Osteoblast (primary cell): ENCODE measurements at regions not wholly inside any gene's neighbourhood (a gene's known extent, or its start where the extent isn't known, plus 50 kb on each side); places are given as distances from the start of the nearest gene placed in this dataset.

Experiments used
- DNase-seq: peaks from one replicate; pipeline ENCODE4 v3.0.0; 2011; ENCODE audit warnings: low spot score, mixed read lengths; ENCODE audit not compliant: insufficient read length; ENCODE audit errors: missing footprints
- H2AFZ ChIP-seq: 2 replicates; pipeline ENCODE4 v1.6.0; 2011; ENCODE audit warnings: mild to moderate bottlenecking, low read length
- H3K27ac ChIP-seq: 2 replicates; pipeline ENCODE4 v1.5.1; 2011; ENCODE audit warnings: mild to moderate bottlenecking, low read depth, low read length, moderate library complexity
- H3K27me3 ChIP-seq: 2 replicates; pipeline ENCODE4 v1.6.0; 2012; ENCODE audit warnings: mild to moderate bottlenecking, control low read depth, inconsistent platforms, low read length, moderate library complexity; ENCODE audit not compliant: insufficient read depth
- H3K36me3 ChIP-seq: 2 replicates; pipeline ENCODE4 v1.5.1; 2011; ENCODE audit warnings: mild to moderate bottlenecking, low read length, control low read depth, moderate library complexity; ENCODE audit not compliant: insufficient read depth
- H3K4me1 ChIP-seq: 2 replicates; pipeline ENCODE4 v1.5.1; 2011; ENCODE audit warnings: mild to moderate bottlenecking, low read length, control low read depth, moderate library complexity; ENCODE audit not compliant: insufficient read depth
- H3K4me2 ChIP-seq: 2 replicates; pipeline ENCODE4 v1.6.0; 2011; ENCODE audit warnings: mild to moderate bottlenecking, low read length; ENCODE audit not compliant: insufficient read depth
- H3K4me3 ChIP-seq: fragments of 200-600 bp; sonication (generic); 3 replicates; pipeline ENCODE4 v1.5.1; 2012; ENCODE audit warnings: mild to moderate bottlenecking, low read length, inconsistent platforms; ENCODE audit not compliant: insufficient read depth
- H3K79me2 ChIP-seq: 2 replicates; pipeline ENCODE4 v1.6.0; 2012; ENCODE audit warnings: mild to moderate bottlenecking, low read length, control low read depth, inconsistent platforms; ENCODE audit not compliant: insufficient read depth
- H3K9me3 ChIP-seq: 2 replicates; pipeline ENCODE4 v1.5.1; 2011; ENCODE audit warnings: low read depth, low read length, control low read depth
- H4K20me1 ChIP-seq: 2 replicates; pipeline ENCODE4 v1.6.0; 2012; ENCODE audit warnings: mild to moderate bottlenecking, low read length, control low read depth; ENCODE audit not compliant: insufficient read depth
- CTCF ChIP-seq: IDR thresholded peaks from 2 replicates; pipeline ENCODE4 v1.5.1; 2011; ENCODE audit warnings: mild to moderate bottlenecking, low read depth, low read length, moderate library complexity; ENCODE audit errors: extremely low read depth

DNA sequence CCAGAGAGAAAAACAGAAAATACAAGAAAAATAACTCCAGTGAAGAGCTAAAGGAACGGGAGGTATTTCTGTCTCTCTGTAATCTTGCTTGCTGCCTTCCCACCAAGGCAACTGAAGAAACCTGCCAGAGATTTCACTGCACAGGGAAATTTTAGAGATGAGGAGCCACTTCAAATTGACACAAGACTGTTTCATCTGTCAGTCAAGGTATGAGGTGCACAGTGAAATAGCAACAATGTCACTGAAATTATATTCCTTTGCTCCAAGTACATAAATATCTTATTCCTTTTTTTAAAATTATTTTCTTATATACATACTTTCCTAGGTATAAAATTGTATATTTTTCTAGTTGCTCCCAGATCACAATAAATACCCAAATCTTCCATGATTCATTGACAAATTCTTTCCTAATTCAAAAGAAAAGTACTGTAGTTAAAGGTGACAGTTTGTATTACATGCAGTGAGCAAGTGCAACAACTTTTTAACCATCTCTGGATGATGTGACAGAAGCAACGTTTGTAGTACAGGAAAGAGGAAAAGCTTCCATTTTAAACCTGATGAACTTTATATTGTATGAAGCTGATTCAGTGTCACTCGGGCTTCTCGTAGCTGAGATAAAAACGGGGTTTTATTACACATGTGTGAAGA, 563.4 kb downstream of the TUSC7 start:
- no peak overlapping the region for H3K27ac ChIP-seq
- H3K4me2 ChIP-seq: no peak overlapping the region
- H4K20me1 ChIP-seq: no peaks in the 10 kb centered on the region
- TF ChIP-seq CTCF: no peak
- no peaks in the 10 kb centered on the region for H3K4me1 ChIP-seq
- H3K9me3 ChIP-seq: no peaks in the 10 kb centered on the region
- H3K79me2 ChIP-seq: no peaks in the 10 kb centered on the region
- no peak for DNase-seq
- no peaks in the 10 kb centered on the region for H3K36me3 ChIP-seq
- H3K4me3 ChIP-seq: no peak overlapping the region
- H3K27me3 ChIP-seq: no peaks in the 10 kb centered on the region
- H2AFZ ChIP-seq: no peak overlapping the region

GRCh38 chr3:117277816-117278215, 568.2 kb downstream of the TUSC7 start:
- no peak for TF ChIP-seq CTCF
- no peak for DNase-seq
- Histone ChIP-seq H3K4me1 (no peaks in the 10 kb centered on the region), H2AFZ (no peak overlapping the region), H3K27me3 (no peaks in the 10 kb centered on the region), H3K4me2 (no peak overlapping the region), H3K4me3 (no peak overlapping the region), H3K9me3 (no peaks in the 10 kb centered on the region), H3K79me2 (no peaks in the 10 kb centered on the region), H3K27ac (no peak overlapping the region), H3K36me3 (no peaks in the 10 kb centered on the region), H4K20me1 (no peaks in the 10 kb centered on the region)

DNA sequence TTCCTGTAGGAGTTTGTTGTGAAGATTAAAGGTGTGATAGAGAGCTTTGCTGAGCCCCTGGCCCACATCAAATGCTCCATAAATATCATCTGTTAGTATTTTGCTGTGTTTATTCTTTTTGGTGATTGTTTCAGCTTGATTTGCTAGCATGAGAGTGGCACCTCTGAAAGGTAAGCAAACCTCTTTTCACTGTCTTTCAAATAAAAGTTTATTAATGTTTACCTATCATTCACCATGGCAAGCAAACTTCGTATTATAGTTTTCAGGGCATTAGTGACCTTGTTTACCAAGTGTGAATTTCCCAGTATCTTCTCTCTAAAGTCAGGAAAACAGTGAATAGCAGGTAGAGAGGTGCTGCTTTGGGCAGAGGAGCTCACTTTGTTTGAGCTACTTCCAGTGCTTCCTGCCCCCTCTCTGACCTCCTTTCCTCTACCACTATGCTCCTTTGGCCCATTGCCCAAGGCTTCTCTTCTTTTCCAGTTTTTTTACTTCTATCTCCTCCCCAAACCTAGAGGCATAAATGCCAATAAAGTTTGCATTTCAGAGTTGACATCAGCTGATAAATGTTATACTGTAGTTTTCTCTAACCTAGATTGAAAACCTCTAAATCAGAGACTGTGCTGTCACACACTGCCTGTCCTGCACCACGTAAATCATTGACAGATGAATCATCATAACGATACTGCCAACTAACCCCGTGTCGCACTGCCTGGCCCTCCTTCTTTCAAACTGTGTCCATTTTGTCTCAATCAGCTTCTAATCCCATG, 569.0 kb downstream of the TUSC7 start:
- no peak overlapping the region for H3K27ac ChIP-seq
- H3K27me3 ChIP-seq: no peaks in the 10 kb centered on the region
- H3K9me3 ChIP-seq: no peaks in the 10 kb centered on the region
- no peaks in the 10 kb centered on the region for H4K20me1 ChIP-seq
- H3K4me2 ChIP-seq: no peak overlapping the region
- DNase-seq: no peak
- no peak for TF ChIP-seq CTCF
- no peaks in the 10 kb centered on the region for H3K79me2 ChIP-seq
- H3K4me1 ChIP-seq: no peaks in the 10 kb centered on the region
- no peaks in the 10 kb centered on the region for H3K36me3 ChIP-seq
- H3K4me3 ChIP-seq: no peak overlapping the region
- no peak overlapping the region for H2AFZ ChIP-seq

GRCh38 chr3:117281371-117281770, 571.8 kb downstream of the TUSC7 start:
- DNase-seq: no peak
- no peaks in the 10 kb centered on the region for H3K9me3 ChIP-seq
- no peak overlapping the region for H2AFZ ChIP-seq
- H4K20me1 ChIP-seq: no peaks in the 10 kb centered on the region
- TF ChIP-seq CTCF: no peak
- H3K4me3 ChIP-seq: no peak overlapping the region
- H3K27me3 ChIP-seq: no peaks in the 10 kb centered on the region
- H3K4me2 ChIP-seq: no peak overlapping the region
- H3K27ac ChIP-seq: no peak overlapping the region
- H3K4me1 ChIP-seq: no peaks in the 10 kb centered on the region
- H3K79me2 ChIP-seq: no peaks in the 10 kb centered on the region
- no peaks in the 10 kb centered on the region for H3K36me3 ChIP-seq
